HG02885 (cell line): ENCODE measurements at regions not wholly inside any gene's neighbourhood (a gene's known extent, or its start where the extent isn't known, plus 50 kb on each side); places are given as distances from the start of the nearest gene placed in this dataset.
"Not testable (repeated sequence)": the region's sequence is repeated elsewhere in the genome, so short reads cannot be mapped to it uniquely, and the experiment has no call there.

ENCODE experiments used
- ATAC-seq: cut with Tn5 transposase; IDR thresholded peaks from one replicate; pipeline ENCODE4 v1.9.1; 2021; ENCODE audit warnings: mild to moderate bottlenecking; ENCODE audit not compliant: unreplicated experiment, poor library complexity

DNA sequence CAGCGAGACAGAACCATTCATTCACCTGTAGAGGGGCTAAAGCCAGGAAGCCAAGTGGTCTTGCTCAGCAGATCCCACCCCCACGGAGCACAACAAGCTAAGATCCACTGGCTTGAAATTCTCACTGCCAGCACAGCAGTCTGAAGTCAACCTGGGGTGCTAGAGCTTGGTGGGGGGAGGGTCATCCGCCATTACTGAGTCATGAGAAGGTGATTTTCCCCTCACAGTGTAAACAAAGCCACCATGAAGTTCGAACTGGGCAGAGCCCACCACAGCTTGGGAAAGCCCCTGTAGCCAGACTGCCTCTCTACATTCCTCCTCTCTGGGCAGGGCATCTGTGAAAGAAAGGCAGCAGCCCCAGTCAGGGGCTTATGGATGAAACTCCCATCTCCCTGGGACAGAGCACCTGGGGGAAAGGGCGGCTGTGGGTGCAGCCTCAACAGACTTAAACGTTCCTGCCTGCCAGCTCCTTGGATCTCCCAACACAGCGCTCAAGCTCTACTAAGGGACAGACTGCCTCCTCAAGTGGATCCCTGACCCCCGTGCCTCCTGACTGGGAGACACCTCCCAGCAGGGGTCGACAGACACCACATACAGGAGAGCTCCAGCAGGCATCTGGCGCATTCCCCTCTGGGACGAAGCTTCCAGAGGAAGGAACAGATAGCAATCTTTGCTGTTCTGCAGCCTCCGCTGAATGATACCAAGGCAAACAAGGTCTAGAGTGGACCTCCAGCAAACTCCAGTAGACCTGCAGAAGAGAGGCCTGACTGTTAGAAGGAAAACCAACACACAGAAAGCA is 179.0 kb upstream of the KLF7 start:
- not testable (repeated sequence) for ATAC-seq

GRCh38 chr2:207351171-207351570 is 178.6 kb upstream of the CREB1 start:
- ATAC-seq: no peak

GRCh38 chr2:207352978-207353671 is 176.6 kb upstream of the CREB1 start:
- ATAC-seq: peak; percentile 86

GRCh38 chr2:207353836-207354235 is 175.9 kb upstream of the CREB1 start:
- ATAC-seq: no peak

- ATAC-seq: no peak
These were observed 175.3 kb upstream of the CREB1 start for GRCh38 chr2:207354462-207354861.

GRCh38 chr2:207356567-207356966 is 173.2 kb upstream of the CREB1 start:
- no peak for ATAC-seq

GRCh38 chr2:207357216-207357615 is 172.5 kb upstream of the CREB1 start:
- ATAC-seq: no peak

- ATAC-seq: no peak
These were observed 167.0 kb upstream of the CREB1 start for GRCh38 chr2:207362716-207363115.

DNA sequence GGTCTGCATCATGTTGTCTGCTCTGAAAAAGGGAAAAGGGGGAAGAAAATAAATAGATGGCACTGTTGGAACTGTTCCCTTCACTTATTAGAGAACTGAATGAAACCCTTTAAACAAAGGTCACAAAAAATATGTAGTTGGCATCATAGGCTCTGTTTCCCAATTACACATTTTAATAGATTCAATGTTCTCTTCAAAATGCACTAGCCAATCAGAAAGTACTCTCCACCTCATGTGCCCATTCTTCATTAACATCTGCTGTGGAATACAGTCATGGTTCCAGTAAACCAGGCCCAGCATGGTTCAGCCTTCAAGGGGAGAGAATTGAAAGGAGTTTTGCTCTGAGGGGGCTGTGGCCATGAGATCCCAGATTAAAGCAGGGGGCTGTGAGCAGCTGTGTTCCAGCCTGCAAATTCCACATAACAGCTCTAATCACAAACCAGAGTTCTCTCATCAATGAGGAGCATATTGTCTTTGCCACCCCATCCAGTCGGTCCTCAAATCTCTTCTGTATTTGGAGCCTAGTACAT is 165.9 kb upstream of the CREB1 start:
- no peak for ATAC-seq

GRCh38 chr2:207370646-207371045 is 159.1 kb upstream of the CREB1 start:
- no peak for ATAC-seq

GRCh38 chr2:207371877-207372276 is 157.9 kb upstream of the CREB1 start:
- no peak for ATAC-seq

GRCh38 chr2:207372483-207372882 is 157.3 kb upstream of the CREB1 start:
- no peak for ATAC-seq

DNA sequence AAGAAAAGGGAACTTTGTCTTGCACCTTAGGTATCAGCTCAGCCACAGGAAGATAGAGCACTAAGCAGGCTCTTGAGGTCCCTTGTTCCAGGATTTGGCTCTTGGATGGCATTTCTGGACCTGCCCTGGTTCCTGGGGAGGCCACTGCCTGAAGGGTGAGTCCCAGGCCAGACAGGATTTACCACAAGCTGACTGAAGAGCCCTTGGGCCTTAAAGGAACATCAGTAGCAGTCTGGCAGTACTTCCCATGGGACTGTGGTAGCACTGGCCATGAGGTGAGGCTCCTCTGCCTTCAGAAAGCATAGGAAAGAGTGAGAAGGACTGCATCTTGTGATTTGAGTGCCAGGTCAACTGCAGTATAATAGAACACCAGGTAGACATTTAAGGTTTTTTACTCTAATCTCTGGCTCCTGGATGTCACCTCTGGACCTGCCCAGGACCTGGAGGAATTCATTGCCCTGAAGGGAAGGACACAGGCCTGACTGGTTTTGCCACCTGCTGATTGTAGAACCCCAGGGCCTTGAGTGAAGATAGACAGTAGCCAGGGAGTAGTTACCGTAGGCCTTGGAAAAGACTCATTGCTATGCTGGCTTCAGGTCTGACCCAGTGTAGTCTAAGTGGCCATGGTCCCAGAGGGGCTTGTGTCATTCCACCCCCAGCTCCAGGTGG is 154.4 kb upstream of the CREB1 start:
- ATAC-seq: no peak

DNA sequence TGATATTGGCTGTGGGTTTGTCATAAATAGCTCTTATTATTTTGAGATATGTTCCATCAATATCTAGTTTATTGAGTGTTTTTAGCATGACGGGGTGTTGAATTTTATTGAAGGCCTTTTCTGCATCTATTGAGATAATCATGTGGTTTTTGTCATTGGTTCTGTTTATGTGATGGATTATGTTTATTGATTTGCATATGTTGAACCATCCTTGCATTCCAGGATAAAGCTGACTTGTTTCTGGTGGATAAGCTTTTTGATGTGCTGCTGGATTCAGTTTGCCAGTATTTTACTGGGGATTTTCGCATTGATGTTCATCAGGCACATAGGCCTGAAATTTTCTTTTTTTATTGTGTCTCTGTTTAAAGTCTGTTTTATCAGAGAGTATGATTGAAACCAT is 151.1 kb upstream of the CREB1 start:
- not testable (repeated sequence) for ATAC-seq

- no peak for ATAC-seq
These were observed 144.7 kb upstream of the CREB1 start for GRCh38 chr2:207385076-207385475.

- no peak for ATAC-seq
These were observed 143.9 kb upstream of the CREB1 start for GRCh38 chr2:207385903-207386302.

- ATAC-seq: no peak
These were observed 142.7 kb upstream of the CREB1 start for GRCh38 chr2:207387001-207387571.

- no peak for ATAC-seq
These were observed 139.3 kb upstream of the CREB1 start for GRCh38 chr2:207390302-207391095.

GRCh38 chr2:207394203-207394781 is 135.5 kb upstream of the CREB1 start:
- no peak for ATAC-seq
